Neural progenitor cell (in vitro differentiated cells): ENCODE measurements at regions not wholly inside any gene's neighbourhood (a gene's known extent, or its start where the extent isn't known, plus 50 kb on each side); places are given as distances from the start of the nearest gene placed in this dataset.

ENCODE experiments used
- DNase-seq: peaks from one replicate; pipeline ENCODE4 v3.0.0-alpha.2; 2016; ENCODE audit warnings: low spot score
- H2AFZ ChIP-seq: fragments of 200-600 bp; sonication (generic); replicated peaks from 2 replicates; pipeline ENCODE4 v1.6.1; 2016; ENCODE audit warnings: antibody characterized with exemption
- H3F3A ChIP-seq: fragments of 200-600 bp; sonication (generic); 2 replicates; pipeline ENCODE4 v1.6.1; 2016; ENCODE audit warnings: antibody characterized with exemption, low read depth
- H3K27ac ChIP-seq: fragments of 200-600 bp; sonication (generic); 2 replicates; pipeline ENCODE4 v1.5.1; 2016; ENCODE audit warnings: mild to moderate bottlenecking
- H3K27me3 ChIP-seq: fragments of 200-600 bp; sonication (generic); 2 replicates; pipeline ENCODE4 v1.6.1; 2016; ENCODE audit warnings: mild to moderate bottlenecking, moderate library complexity
- H3K36me3 ChIP-seq: fragments of 200-600 bp; sonication (generic); 2 replicates; pipeline ENCODE4 v1.5.1; 2016
- H3K4me1 ChIP-seq: fragments of 200-600 bp; sonication (generic); 2 replicates; pipeline ENCODE4 v1.6.1; 2016; ENCODE audit warnings: mixed run types
- H3K4me2 ChIP-seq: fragments of 200-600 bp; sonication (generic); 2 replicates; pipeline ENCODE4 v1.6.1; 2016
- H3K4me3 ChIP-seq: fragments of 200-600 bp; sonication (generic); 2 replicates; pipeline ENCODE4 v1.5.1; 2016
- H3K79me2 ChIP-seq: fragments of 200-600 bp; sonication (generic); 2 replicates; pipeline ENCODE4 v1.6.1; 2016; ENCODE audit warnings: low read depth
- H3K9ac ChIP-seq: fragments of 200-600 bp; sonication (generic); 2 replicates; pipeline ENCODE4 v1.6.1; 2016
- H3K9me3 ChIP-seq: fragments of 200-600 bp; sonication (generic); 2 replicates; pipeline ENCODE4 v1.5.1; 2016; ENCODE audit warnings: low read depth
- H4K20me1 ChIP-seq: fragments of 200-600 bp; sonication (generic); 2 replicates; pipeline ENCODE4 v1.6.1; 2016; ENCODE audit warnings: low read depth
- H3K27ac Mint-ChIP-seq: 3 replicates; pipeline ENCODE4 v1.8.0; 2021; ENCODE audit warnings: mixed read lengths
- H3K27me3 Mint-ChIP-seq: 2 replicates; pipeline ENCODE4 v1.8.0; 2022; ENCODE audit warnings: low read depth, mild to moderate bottlenecking, inconsistent platforms, moderate library complexity, mixed read lengths; ENCODE audit not compliant: insufficient read depth
- H3K36me3 Mint-ChIP-seq: 3 replicates; pipeline ENCODE4 v1.8.0; 2021; ENCODE audit warnings: mixed read lengths
- H3K4me1 Mint-ChIP-seq: 3 replicates; pipeline ENCODE4 v1.8.0; 2021; ENCODE audit warnings: mixed read lengths
- H3K4me3 Mint-ChIP-seq: 3 replicates; pipeline ENCODE4 v1.8.0; 2021; ENCODE audit warnings: mild to moderate bottlenecking, moderate library complexity, mixed read lengths
- H3K9me3 Mint-ChIP-seq: 3 replicates; pipeline ENCODE4 v1.8.0; 2020; ENCODE audit warnings: mixed read lengths
- CTCF ChIP-seq: fragments of 200-600 bp; sonication (generic); IDR thresholded peaks from 2 replicates; pipeline ENCODE4 v1.5.1; 2017; ENCODE audit warnings: antibody characterized with exemption, mild to moderate bottlenecking
- EZH2 ChIP-seq: fragments of 200-600 bp; sonication (generic); IDR thresholded peaks from 2 replicates; pipeline ENCODE4 v1.6.1; 2017; ENCODE audit warnings: antibody characterized with exemption, mild to moderate bottlenecking, moderate library complexity
- EZH2phosphoT487 ChIP-seq: fragments of 200-600 bp; sonication (generic); IDR thresholded peaks from 2 replicates; pipeline ENCODE4 v1.6.1; 2017; ENCODE audit warnings: antibody characterized with exemption

GRCh38 chr12:71306808-71307207 is 132.8 kb upstream of the LGR5 start:
- H3K9ac ChIP-seq: no peak overlapping the region
- H3K79me2 ChIP-seq: no peaks in the 10 kb centered on the region
- DNase-seq: no peak
- H2AFZ ChIP-seq: no peak overlapping the region
- no peaks in the 10 kb centered on the region for H3K36me3 ChIP-seq
- Mint-ChIP-seq H3K27me3 (no peaks in the 10 kb centered on the region), H3K27ac (no peak overlapping the region), H3K4me3 (no peak overlapping the region), H3K9me3 (peaks cover 4% of the 10 kb centered on the region), H3K4me1 (peaks cover 23% of the 10 kb centered on the region), H3K36me3 (no peaks in the 10 kb centered on the region)
- peaks cover 8% of the 10 kb centered on the region for H3K4me1 ChIP-seq
- H3K27me3 ChIP-seq: no peaks in the 10 kb centered on the region
- H3K27ac ChIP-seq: no peak overlapping the region
- H3K4me2 ChIP-seq: no peak overlapping the region
- H3K9me3 ChIP-seq: no peaks in the 10 kb centered on the region
- no peak overlapping the region for H3K4me3 ChIP-seq
- no peaks in the 10 kb centered on the region for H3F3A ChIP-seq
- no peaks in the 10 kb centered on the region for H4K20me1 ChIP-seq
- TF ChIP-seq CTCF (no peak), EZH2phosphoT487 (no peak), EZH2 (no peak)

- no peaks in the 10 kb centered on the region for H3K36me3 ChIP-seq
- no peaks in the 10 kb centered on the region for H3K36me3 Mint-ChIP-seq
- H3F3A ChIP-seq: no peaks in the 10 kb centered on the region
- H3K9ac ChIP-seq: no peak overlapping the region
- no peaks in the 10 kb centered on the region for H3K27me3 Mint-ChIP-seq
- H2AFZ ChIP-seq: no peak overlapping the region
- H3K4me1 Mint-ChIP-seq: peaks cover 18% of the 10 kb centered on the region
- peaks cover 4% of the 10 kb centered on the region for H3K9me3 Mint-ChIP-seq
- H3K4me3 Mint-ChIP-seq: no peak overlapping the region
- no peaks in the 10 kb centered on the region for H4K20me1 ChIP-seq
- H3K4me2 ChIP-seq: no peak overlapping the region
- TF ChIP-seq EZH2phosphoT487 (no peak), CTCF (no peak), EZH2 (no peak)
- H3K4me3 ChIP-seq: no peak overlapping the region
- H3K4me1 ChIP-seq: peaks cover 8% of the 10 kb centered on the region
- no peak overlapping the region for H3K27ac Mint-ChIP-seq
- H3K79me2 ChIP-seq: no peaks in the 10 kb centered on the region
- no peak overlapping the region for H3K27ac ChIP-seq
- no peaks in the 10 kb centered on the region for H3K9me3 ChIP-seq
- no peak for DNase-seq
- no peaks in the 10 kb centered on the region for H3K27me3 ChIP-seq
Measured at GRCh38 chr12:71304306-71304705, 135.3 kb upstream of the LGR5 start.

- no peaks in the 10 kb centered on the region for H3K4me1 ChIP-seq
- no peak overlapping the region for H2AFZ ChIP-seq
- peaks cover 4% of the 10 kb centered on the region for H3K9me3 Mint-ChIP-seq
- no peaks in the 10 kb centered on the region for H3K27me3 ChIP-seq
- H3K27ac Mint-ChIP-seq: no peak overlapping the region
- H3F3A ChIP-seq: no peaks in the 10 kb centered on the region
- no peaks in the 10 kb centered on the region for H3K36me3 ChIP-seq
- H3K79me2 ChIP-seq: no peaks in the 10 kb centered on the region
- H3K27me3 Mint-ChIP-seq: no peaks in the 10 kb centered on the region
- no peak overlapping the region for H3K27ac ChIP-seq
- DNase-seq: no peak
- H3K4me3 ChIP-seq: no peak overlapping the region
- no peaks in the 10 kb centered on the region for H3K36me3 Mint-ChIP-seq
- no peaks in the 10 kb centered on the region for H3K9me3 ChIP-seq
- H3K4me2 ChIP-seq: no peak overlapping the region
- H3K4me3 Mint-ChIP-seq: no peak overlapping the region
- no peaks in the 10 kb centered on the region for H4K20me1 ChIP-seq
- peaks cover 7% of the 10 kb centered on the region for H3K4me1 Mint-ChIP-seq
- H3K9ac ChIP-seq: no peak overlapping the region
- no peak for TF ChIP-seq EZH2phosphoT487
- TF ChIP-seq EZH2: no peak
- no peak for TF ChIP-seq CTCF
Measured at GRCh38 chr12:71303199-71303598, 136.4 kb upstream of the LGR5 start.
